ENCODE measurements at regions not wholly inside any gene's neighbourhood (a gene's known extent, or its start where the extent isn't known, plus 50 kb on each side); places are given as distances from the start of the nearest gene placed in this dataset.

DNA sequence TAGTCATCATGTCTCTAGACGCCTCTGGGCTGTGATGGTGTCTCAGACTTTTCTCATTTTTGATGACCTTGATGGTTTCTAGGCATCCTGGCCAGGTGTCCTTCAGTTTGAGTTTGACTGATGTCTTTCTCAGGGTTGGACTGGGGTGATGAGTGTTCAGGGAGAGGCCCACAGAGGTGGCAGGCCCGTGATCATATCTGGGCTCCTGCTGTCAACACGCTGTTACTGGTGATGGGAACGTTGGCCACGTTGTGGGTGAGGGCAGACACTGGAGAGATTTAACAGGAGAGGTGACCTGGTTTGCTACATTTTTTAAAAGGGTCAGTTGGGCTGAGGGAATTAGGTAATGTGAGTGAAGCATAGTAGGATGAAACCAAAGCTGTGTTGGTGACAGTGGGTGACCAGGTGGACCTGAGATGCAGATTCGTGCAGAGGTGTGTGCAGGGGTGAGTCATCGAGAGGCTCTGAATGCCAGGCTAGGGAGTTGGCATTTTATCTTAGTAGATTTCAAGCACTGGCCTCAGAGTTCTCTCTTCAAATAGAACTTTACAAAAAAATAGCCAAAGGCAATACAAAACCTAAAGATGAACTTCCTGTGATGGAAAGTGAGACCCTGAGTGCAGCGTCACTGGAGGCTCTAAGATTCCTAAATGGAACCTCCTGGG is 174.1 kb downstream of the CDH26 start:
- no peaks in the 10 kb centered on the region for H3K9me3 Mint-ChIP-seq
- no peaks in the 10 kb centered on the region for H3K36me3 Mint-ChIP-seq
- no peak overlapping the region for H3K4me3 Mint-ChIP-seq
- H3K27ac Mint-ChIP-seq: no peak overlapping the region
- peaks cover 5% of the 10 kb centered on the region for H3K27me3 Mint-ChIP-seq
- no peaks in the 10 kb centered on the region for H3K4me1 Mint-ChIP-seq
- DNase-seq: no peak

GRCh38 chr20:60132827-60133670 is 174.8 kb downstream of the CDH26 start:
- Mint-ChIP-seq H3K4me3 (no peak overlapping the region), H3K4me1 (peaks cover 3% of the 10 kb centered on the region), H3K36me3 (no peaks in the 10 kb centered on the region), H3K27me3 (peaks cover 5% of the 10 kb centered on the region), H3K9me3 (no peaks in the 10 kb centered on the region), H3K27ac (no peak overlapping the region)
- no peak for DNase-seq

- Mint-ChIP-seq H3K27me3 (peaks cover 5% of the 10 kb centered on the region), H3K36me3 (no peaks in the 10 kb centered on the region), H3K4me3 (no peak overlapping the region), H3K9me3 (no peaks in the 10 kb centered on the region), H3K4me1 (peaks cover 3% of the 10 kb centered on the region), H3K27ac (no peak overlapping the region)
- DNase-seq: no peak
Measured at GRCh38 chr20:60135276-60135675, 177.1 kb downstream of the CDH26 start.

- peaks cover 3% of the 10 kb centered on the region for H3K4me1 Mint-ChIP-seq
- no peaks in the 10 kb centered on the region for H3K36me3 Mint-ChIP-seq
- H3K4me3 Mint-ChIP-seq: no peak overlapping the region
- H3K27me3 Mint-ChIP-seq: peaks cover 5% of the 10 kb centered on the region
- no peaks in the 10 kb centered on the region for H3K9me3 Mint-ChIP-seq
- DNase-seq: no peak
- no peak overlapping the region for H3K27ac Mint-ChIP-seq
Measured at GRCh38 chr20:60136645-60137401, 178.6 kb downstream of the CDH26 start.

GRCh38 chr20:60137657-60138245 is 179.5 kb downstream of the CDH26 start:
- no peaks in the 10 kb centered on the region for H3K36me3 Mint-ChIP-seq
- peak; percentile 23 for DNase-seq
- no peak overlapping the region for H3K27ac Mint-ChIP-seq
- peaks cover 3% of the 10 kb centered on the region for H3K4me1 Mint-ChIP-seq
- H3K27me3 Mint-ChIP-seq: peaks cover 5% of the 10 kb centered on the region
- no peaks in the 10 kb centered on the region for H3K9me3 Mint-ChIP-seq
- peak overlapping the region; percentile 84 for H3K4me3 Mint-ChIP-seq

DNA sequence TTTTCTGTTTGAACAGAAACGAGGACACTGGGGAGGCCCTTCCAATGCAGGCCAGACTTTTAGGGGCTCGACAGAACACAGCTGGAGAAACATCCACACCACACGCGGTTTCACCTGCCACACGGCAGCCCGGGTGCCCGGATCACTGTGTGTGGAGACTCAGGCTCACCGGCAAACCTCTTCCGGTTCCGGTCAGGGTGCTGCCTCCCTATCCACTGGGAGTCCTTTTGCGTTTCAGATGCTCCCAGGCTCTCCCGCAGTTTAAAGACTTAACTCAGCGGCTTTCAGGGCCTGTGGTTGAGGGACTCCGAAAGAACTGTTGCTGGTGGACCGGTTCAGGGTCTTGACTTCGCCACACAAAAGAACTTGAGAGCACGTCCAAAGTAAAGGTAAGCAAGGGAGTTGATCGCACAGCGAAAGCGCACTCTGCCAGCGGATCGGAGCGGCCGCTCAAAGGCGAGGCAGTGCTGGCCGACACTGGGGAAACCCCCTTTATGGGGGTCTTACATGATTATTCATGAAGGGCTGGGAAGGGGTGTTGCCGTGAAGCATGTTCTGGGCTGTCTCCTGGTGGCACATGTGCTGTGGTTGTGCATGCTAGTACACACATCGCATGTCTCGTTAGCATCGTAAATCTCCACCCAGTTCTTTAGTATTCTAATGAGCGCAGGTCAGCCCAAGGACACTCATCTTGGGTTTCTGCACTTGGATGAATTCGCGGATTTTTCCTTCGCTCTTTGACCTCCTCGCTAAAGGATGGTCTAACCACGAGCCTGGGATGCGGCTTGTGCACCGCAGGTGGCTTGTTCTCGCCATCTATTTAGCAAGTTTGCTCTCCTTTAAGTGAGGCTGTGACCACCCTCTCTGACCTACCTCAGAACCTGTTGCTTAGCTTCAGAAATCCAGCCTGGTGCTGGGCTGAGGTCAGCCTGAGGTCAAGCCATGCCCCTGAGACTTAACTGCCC is 180.3 kb downstream of the CDH26 start:
- DNase-seq: peak; percentile 53
- Mint-ChIP-seq H3K9me3 (no peaks in the 10 kb centered on the region), H3K4me3 (peak overlapping the region; percentile 84), H3K27me3 (peaks cover 5% of the 10 kb centered on the region), H3K27ac (peak overlapping the region; percentile 42), H3K36me3 (no peaks in the 10 kb centered on the region), H3K4me1 (peaks cover 3% of the 10 kb centered on the region)

DNA sequence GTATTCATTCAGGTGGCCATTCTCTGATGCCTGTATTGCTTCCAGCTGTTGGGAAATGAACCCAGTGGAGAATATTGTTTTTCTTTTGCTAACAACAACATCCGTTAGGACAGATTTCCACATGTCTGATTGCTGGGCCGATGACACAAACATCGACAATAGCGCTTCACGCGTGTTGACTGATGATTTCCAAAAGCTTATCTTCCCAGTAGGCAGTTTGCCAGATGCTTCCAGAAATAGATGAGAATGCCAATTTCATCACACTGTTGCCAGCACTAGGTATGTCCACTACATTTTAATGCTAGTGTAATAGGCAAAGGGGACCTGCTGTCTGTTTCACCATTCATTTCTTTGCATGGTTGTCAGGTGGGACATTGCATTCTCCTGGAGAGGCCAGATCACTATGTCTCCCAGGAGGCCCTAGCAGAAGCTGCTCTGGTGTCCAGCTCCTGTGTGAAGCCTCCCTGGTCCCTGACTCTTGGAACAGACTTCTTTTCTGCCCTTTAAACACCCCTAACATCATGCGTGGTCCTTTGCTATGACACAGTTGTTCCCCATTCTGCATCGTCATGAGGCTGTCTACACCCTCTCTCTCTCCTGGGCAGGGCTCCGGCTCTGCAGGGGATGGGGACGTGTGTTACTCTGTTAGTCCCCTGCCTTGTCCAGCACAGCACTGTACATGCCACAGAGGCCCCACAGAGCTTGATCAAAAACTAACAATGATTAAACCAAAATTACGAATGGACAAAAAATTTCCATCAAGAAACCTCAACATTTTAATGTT is 181.6 kb downstream of the CDH26 start:
- Mint-ChIP-seq H3K27ac (no peak overlapping the region), H3K4me1 (peaks cover 3% of the 10 kb centered on the region), H3K4me3 (no peak overlapping the region), H3K36me3 (no peaks in the 10 kb centered on the region), H3K9me3 (no peaks in the 10 kb centered on the region), H3K27me3 (peaks cover 5% of the 10 kb centered on the region)
- DNase-seq: no peak

GRCh38 chr20:60142587-60142986 is 184.4 kb downstream of the CDH26 start:
- H3K36me3 Mint-ChIP-seq: no peaks in the 10 kb centered on the region
- no peaks in the 10 kb centered on the region for H3K27me3 Mint-ChIP-seq
- peaks cover 2% of the 10 kb centered on the region for H3K4me1 Mint-ChIP-seq
- no peak for DNase-seq
- no peak overlapping the region for H3K4me3 Mint-ChIP-seq
- H3K9me3 Mint-ChIP-seq: no peaks in the 10 kb centered on the region
- no peak overlapping the region for H3K27ac Mint-ChIP-seq

GRCh38 chr20:60143261-60143842 is 185.1 kb downstream of the CDH26 start:
- no peaks in the 10 kb centered on the region for H3K36me3 Mint-ChIP-seq
- H3K4me1 Mint-ChIP-seq: no peaks in the 10 kb centered on the region
- H3K4me3 Mint-ChIP-seq: no peak overlapping the region
- DNase-seq: no peak
- no peak overlapping the region for H3K27ac Mint-ChIP-seq
- no peaks in the 10 kb centered on the region for H3K27me3 Mint-ChIP-seq
- no peaks in the 10 kb centered on the region for H3K9me3 Mint-ChIP-seq

GRCh38 chr20:60144404-60144803 is 186.2 kb downstream of the CDH26 start:
- Mint-ChIP-seq H3K27me3 (no peaks in the 10 kb centered on the region), H3K4me3 (no peak overlapping the region), H3K27ac (no peak overlapping the region)

DNA sequence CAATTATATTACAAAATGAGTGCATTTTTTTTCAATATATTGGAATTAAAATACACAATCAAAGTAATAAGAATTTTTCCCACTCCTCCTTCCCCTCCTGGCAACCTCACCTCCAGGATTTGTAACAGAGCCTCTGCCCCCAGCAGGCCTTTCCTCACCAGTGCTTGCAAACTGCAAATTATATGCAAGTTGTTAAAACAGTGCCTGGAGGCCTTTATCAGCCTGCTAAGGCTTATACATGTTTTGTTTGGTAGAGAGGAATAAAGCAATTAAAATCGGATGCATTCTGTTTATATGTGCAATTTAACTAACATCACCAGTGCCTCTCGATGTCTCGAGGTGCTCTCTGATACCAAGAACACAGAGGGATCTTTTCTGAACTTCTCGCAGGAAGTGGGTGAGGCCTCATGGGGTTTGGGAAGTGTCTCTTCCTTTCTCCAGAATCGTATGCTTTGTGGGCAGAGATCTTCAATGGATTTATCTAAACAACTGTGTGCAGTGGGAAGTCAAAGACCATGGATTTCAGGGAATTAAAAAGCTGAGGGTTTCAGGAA is 186.8 kb downstream of the CDH26 start:
- H3K4me1 Mint-ChIP-seq: no peaks in the 10 kb centered on the region
- no peaks in the 10 kb centered on the region for H3K9me3 Mint-ChIP-seq
- H3K4me3 Mint-ChIP-seq: no peak overlapping the region
- no peaks in the 10 kb centered on the region for H3K36me3 Mint-ChIP-seq
- no peak for DNase-seq
- no peaks in the 10 kb centered on the region for H3K27me3 Mint-ChIP-seq
- no peak overlapping the region for H3K27ac Mint-ChIP-seq

More at GRCh38 chr20:60144404-60144803, 186.2 kb downstream of the CDH26 start:
- no peaks in the 10 kb centered on the region for H3K4me1 Mint-ChIP-seq
- H3K36me3 Mint-ChIP-seq: no peaks in the 10 kb centered on the region
- no peaks in the 10 kb centered on the region for H3K9me3 Mint-ChIP-seq
- no peak for DNase-seq

DNA sequence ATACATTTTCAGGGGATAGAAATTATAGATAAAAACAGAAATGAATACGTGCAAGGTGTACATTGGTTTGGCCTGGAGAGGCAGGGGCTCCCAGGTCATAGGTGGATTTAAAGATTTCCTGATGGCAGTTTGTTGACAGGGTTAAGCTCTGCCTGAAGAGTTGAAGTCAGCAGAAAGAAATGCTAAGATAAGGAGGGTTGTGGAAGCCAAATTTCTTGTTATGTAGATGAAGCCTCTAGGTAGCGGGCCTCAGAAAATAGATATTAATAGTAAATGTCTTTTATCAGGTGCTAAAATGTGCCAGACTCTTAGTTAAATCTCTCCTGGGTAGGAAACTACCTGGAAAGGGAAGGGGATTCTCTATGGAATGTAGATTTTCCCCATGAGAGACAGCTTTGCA is 188.8 kb downstream of the CDH26 start:
- H3K4me1 Mint-ChIP-seq: no peaks in the 10 kb centered on the region
- DNase-seq: no peak

DNA sequence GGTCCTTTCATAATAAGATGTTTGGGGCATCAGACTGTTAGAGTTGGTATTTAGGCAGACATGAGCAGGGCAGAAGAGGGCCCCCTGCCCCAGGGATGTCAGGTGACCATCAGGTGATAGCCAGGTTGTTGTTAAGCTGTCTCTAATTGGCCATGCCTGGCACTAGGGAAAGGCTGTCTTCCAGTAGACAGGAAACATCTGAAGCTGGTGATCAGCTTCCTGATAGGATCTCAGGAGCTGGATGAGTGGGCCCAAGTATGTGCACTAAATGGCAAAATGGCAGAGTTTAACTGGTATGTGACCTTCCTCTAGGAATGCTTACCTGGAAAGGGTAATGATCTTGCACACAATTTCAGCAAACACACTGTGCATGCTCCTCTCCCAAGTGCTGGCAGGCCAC is 190.7 kb downstream of the CDH26 start:
- no peaks in the 10 kb centered on the region for H3K4me1 Mint-ChIP-seq
- H3K4me3 Mint-ChIP-seq: no peak overlapping the region
- H3K27ac Mint-ChIP-seq: no peak overlapping the region
- no peaks in the 10 kb centered on the region for H3K36me3 Mint-ChIP-seq
- H3K27me3 Mint-ChIP-seq: peaks cover 6% of the 10 kb centered on the region
- no peak for DNase-seq
- H3K9me3 Mint-ChIP-seq: no peaks in the 10 kb centered on the region

More for the DNA sequence above, 188.8 kb downstream of the CDH26 start:
- H3K27me3 Mint-ChIP-seq: peaks cover 3% of the 10 kb centered on the region
- no peak overlapping the region for H3K27ac Mint-ChIP-seq
- no peak overlapping the region for H3K4me3 Mint-ChIP-seq
- no peaks in the 10 kb centered on the region for H3K36me3 Mint-ChIP-seq
- no peaks in the 10 kb centered on the region for H3K9me3 Mint-ChIP-seq

Measured in activated naive CD8-positive, alpha-beta T cell treated with anti-CD3 and anti-CD28 coated beads for 36 hours (primary cell).